ENCODE measurements at regions not wholly inside any gene's neighbourhood (a gene's known extent, or its start where the extent isn't known, plus 50 kb on each side); places are given as distances from the start of the nearest gene placed in this dataset.
A peak's percentile ranks its signal among the peaks of the same experiment; 100 is the strongest.

GRCh38 chr15:39177561-39177960 is 403.3 kb upstream of the THBS1 start:
- 93% methylated on average over 4 of the region's 4 CpGs for WGBS (ENCODE audit: missing lambda C conversion rate)
- Histone ChIP-seq H3K4me2 (no peak overlapping the region), H3K9me3 (no peaks in the 10 kb centered on the region; the same call in 2 of the 3 replicates), H3K27ac (peak overlapping the region; percentile 15 to 45; a peak in 2 of 6 replicates), H3K4me1 (peaks cover 33% of the 10 kb centered on the region), H3K4me3 (no peak overlapping the region)
- CTCF ChIA-PET = interaction anchor here (0.9 to 1.7 kb wide), 4 partner anchors 8 to 579 kb away, joined by 3 to 8 read pairs (median 4); partner anchors contain the start of gene THBS1
- POLR2A ChIA-PET = no interaction called here
- FAIRE-seq (no peak), DNase-seq (ENCODE audit: low read depth in 1 of 2, low spot score in 1 of 2) (no peak), ATAC-seq (no peak)
- TF ChIP-seq MAZ (IDR thresholded peaks at IDR 0.05; ENCODE audit: borderline replicate concordance, low read depth, low read length) = no peak
- no peak for TF ChIP-seq MYC (IDR thresholded peaks at IDR 0.05; ENCODE audit: borderline replicate concordance, low read length)
- TF ChIP-seq TP53 (CRISPR knock-in tag; IDR thresholded peaks at IDR 0.05) = no peak
- no peak for TF ChIP-seq SMC3 (IDR thresholded peaks at IDR 0.05)
- no peak for TF ChIP-seq KDM5A (IDR thresholded peaks at IDR 0.05)
- no peak for TF ChIP-seq BCL3 (IDR thresholded peaks at IDR 0.05)
- TF ChIP-seq RNF2 (IDR thresholded peaks at IDR 0.05; ENCODE audit: borderline replicate concordance, low read depth) = no peak
- no peak for TF ChIP-seq ELK1 (IDR thresholded peaks at IDR 0.05; ENCODE audit: low read depth, low read length)
- TF ChIP-seq FOXS1 (CRISPR knock-in tag; IDR thresholded peaks at IDR 0.05) = no peak
- TF ChIP-seq HOXB5 (CRISPR knock-in tag; IDR thresholded peaks at IDR 0.05) = no peak
- no peak for TF ChIP-seq ZSCAN20 (CRISPR knock-in tag; IDR thresholded peaks at IDR 0.05)
- no peak for TF ChIP-seq EHMT2 (IDR thresholded peaks at IDR 0.05; ENCODE audit: low read depth)
- TF ChIP-seq MAFK (IDR thresholded peaks at IDR 0.05; ENCODE audit: partially characterized antibody) = no peak
- no peak for TF ChIP-seq SREBF2 (IDR thresholded peaks at IDR 0.05)
- no peak for TF ChIP-seq NPAS2 (CRISPR knock-in tag; IDR thresholded peaks at IDR 0.05; ENCODE audit: borderline replicate concordance)
- no peak for TF ChIP-seq HES2 (IDR thresholded peaks at IDR 0.05)

- TF ChIP-seq ELK1 (IDR thresholded peaks at IDR 0.05; ENCODE audit: low read depth, low read length) = no peak
- TF ChIP-seq SMC3 (IDR thresholded peaks at IDR 0.05) = no peak
- TF ChIP-seq BHLHE40 (IDR thresholded peaks at IDR 0.05; ENCODE audit: low read depth, low read length) = no peak
- no peak for TF ChIP-seq RNF2 (IDR thresholded peaks at IDR 0.05; ENCODE audit: borderline replicate concordance, low read depth)
- TF ChIP-seq HOXB5 (CRISPR knock-in tag; IDR thresholded peaks at IDR 0.05) = no peak
- TF ChIP-seq FOSB (CRISPR knock-in tag; IDR thresholded peaks at IDR 0.05) = no peak
- no peak for TF ChIP-seq MAFK (IDR thresholded peaks at IDR 0.05; ENCODE audit: partially characterized antibody)
- no peak for TF ChIP-seq ZNF302 (CRISPR knock-in tag; IDR thresholded peaks at IDR 0.05)
- TF ChIP-seq BCL3 (IDR thresholded peaks at IDR 0.05) = no peak
- no peak for TF ChIP-seq JUNB (IDR thresholded peaks at IDR 0.05)
- no peak for TF ChIP-seq PHF8 (IDR thresholded peaks at IDR 0.05; ENCODE audit: borderline replicate concordance, low read depth)
- TF ChIP-seq ESRRA (IDR thresholded peaks at IDR 0.05; ENCODE audit: borderline replicate concordance, low read length) = no peak
- TF ChIP-seq HDAC2 (IDR thresholded peaks at IDR 0.05) = no peak
- no peak for TF ChIP-seq HOXA7 (CRISPR knock-in tag; IDR thresholded peaks at IDR 0.05)
- no peak for TF ChIP-seq CTCF (IDR thresholded peaks at IDR 0.05)
- no peak for TF ChIP-seq ZFP36 (IDR thresholded peaks at IDR 0.05; ENCODE audit: borderline replicate concordance, partially characterized antibody)
- no peak for TF ChIP-seq EP300 (IDR thresholded peaks at IDR 0.05)
- TF ChIP-seq KDM1A (IDR thresholded peaks at IDR 0.05; ENCODE audit: low read depth) = no peak
- no peak for TF ChIP-seq SREBF2 (IDR thresholded peaks at IDR 0.05)
- no peak for TF ChIP-seq RAD21 (conservative IDR thresholded peaks at IDR 0.05 in 1 of 2, IDR thresholded peaks at IDR 0.05 in 1 of 2)
- POLR2A ChIA-PET = interaction anchor here (1.4 kb wide), 1 partner anchor 400 kb away, joined by 3 read pairs; no protein-coding TSS in a partner anchor
- Histone ChIP-seq H3K4me3 (no peak overlapping the region), H3K4me2 (no peak overlapping the region; the same call in 2 of the 3 replicates), H3K9me3 (peaks cover 7% of the 10 kb centered on the region; the same call in 2 of the 3 replicates), H3K4me1 (peaks cover 36% of the 10 kb centered on the region), H3K27ac (peak overlapping the region; percentile 68 to 80)
- FAIRE-seq (no peak), ATAC-seq (no peak), DNase-seq (ENCODE audit: low read depth in 1 of 2, low spot score in 1 of 2) (no peak)
- WGBS (ENCODE audit: missing lambda C conversion rate) = 87% methylated on average over 1 of the region's 1 CpG
- CTCF ChIA-PET = interaction anchor here (0.6 to 3.3 kb wide), 6 partner anchors 8 to 481 kb away, joined by 3 to 20 read pairs (median 4); partner anchors contain the start of gene THBS1
Measured at GRCh38 chr15:39180030-39180429, 400.8 kb upstream of the THBS1 start.

All from A549 (cell line).